GM19395 (cell line): ENCODE measurements at regions not wholly inside any gene's neighbourhood (a gene's known extent, or its start where the extent isn't known, plus 50 kb on each side); places are given as distances from the start of the nearest gene placed in this dataset.

Experiments
- ATAC-seq: cut with Tn5 transposase; IDR thresholded peaks from one replicate; pipeline ENCODE4 v1.9.1; 2021; ENCODE audit warnings: mild to moderate bottlenecking, moderate library complexity; ENCODE audit not compliant: unreplicated experiment

DNA sequence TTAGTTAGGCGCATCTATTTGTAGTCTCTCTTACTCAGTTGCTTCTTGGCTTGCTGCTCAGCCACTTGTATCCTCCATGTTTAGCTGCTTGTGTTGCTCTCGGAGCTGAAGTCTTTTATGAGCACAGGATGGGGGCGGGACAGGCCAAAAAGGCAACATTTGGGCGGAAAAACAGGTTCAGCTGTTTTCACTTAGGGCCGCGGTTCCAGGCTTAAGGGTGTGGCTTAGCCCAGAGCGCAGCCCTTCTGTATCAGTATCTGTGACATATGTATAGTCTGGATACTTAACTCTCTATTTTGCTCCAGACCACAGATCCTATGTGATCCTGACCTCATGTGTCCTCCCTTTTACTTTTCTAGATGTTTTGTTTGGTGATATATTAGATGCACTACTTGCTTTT is 763.5 kb downstream of the SUCLG1 start:
- no peak for ATAC-seq

DNA sequence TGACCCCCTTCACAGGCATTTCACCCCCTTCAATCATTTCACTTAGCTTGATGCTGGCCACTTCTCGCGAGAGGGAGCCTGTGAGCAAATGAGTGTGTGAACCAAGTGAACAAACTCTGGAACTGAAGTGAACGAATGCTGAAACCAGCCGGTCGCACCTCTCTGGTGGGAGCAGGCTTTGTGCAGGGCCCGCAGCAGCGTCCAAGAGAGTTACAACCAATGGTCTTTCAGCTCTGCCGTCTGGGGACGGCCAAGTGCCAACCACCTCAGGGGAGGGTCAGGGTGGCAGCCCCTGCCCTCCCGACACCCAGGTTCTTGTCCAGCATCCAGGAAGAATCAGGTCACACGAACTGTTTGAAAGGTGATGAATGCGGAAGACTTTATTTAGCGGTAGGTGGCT is 764.0 kb downstream of the SUCLG1 start:
- ATAC-seq, result no peak

DNA sequence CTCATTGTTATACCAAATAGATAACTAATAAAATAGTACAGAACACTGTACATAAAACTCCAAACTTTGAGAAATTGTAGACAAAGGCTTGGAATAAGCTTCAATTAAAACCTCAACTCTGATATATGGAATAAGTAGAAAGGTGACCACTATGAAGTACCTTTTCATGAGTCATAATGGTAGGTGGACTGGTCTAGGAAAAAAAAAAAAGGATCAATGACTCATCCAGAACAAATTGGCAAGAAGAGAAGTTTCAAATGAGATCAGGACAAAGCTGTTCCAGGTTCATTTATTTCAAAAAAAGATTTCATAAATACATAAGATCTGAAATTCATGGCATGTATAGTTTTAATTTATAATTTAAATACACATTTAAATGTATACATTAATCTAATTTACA is 769.7 kb downstream of the SUCLG1 start:
- no peak for ATAC-seq

DNA sequence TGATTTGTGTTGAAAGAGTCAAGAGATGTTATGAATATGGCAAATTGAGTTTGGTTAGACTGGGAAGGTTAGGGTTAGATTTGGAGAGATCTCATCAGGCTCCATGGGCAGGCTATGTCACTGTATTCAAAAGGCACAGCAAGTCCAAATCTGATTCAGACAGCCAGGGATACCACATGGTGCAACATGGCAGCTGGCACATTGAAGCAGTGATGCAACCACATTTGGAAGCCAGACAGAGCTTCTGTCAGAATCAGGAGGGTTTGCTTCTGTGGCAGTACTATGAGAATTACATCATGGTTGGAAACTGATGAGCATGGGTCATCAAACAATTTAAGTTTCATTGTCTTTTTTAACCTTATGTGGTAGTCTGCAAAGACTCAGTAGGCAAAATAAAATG is 772.2 kb downstream of the SUCLG1 start:
- ATAC-seq, result no peak

DNA sequence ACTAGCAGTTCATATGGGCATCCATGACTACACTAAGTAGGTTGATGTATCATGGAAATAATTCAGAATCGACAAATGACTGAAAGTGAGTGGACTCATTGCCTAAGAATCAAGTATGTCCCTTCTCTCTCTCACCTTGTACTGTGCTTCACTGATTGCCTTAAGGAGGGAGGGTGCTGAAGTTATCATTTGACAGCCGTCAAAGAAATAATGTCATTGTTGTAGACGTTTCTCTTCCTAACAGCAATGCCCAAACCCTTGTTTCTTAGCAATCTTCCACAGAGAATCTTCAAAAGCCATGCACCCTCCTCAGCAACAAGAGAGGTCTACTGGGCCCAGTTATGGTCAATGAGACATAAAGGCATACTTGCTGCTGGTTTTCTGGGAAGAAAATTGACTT is 785.0 kb downstream of the SUCLG1 start:
- ATAC-seq, result no peak

DNA sequence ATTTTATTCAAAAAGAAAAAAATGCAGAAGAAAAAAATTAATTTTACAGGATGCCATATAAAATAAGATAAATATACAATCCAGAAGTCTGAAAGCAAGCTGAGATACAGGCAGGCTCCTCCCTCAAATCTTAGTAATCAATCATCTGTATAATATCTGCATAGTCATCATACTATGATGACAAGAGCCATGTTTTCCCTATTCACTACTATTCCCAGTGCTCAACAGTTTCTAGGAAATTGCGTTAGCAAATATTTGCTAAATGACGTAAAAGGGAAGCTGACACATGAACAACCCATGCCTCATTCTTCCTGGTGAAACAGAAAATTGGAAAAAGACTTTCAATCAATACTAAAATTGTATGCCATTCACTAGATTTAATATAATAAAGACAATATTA is 793.2 kb downstream of the SUCLG1 start:
- no peak for ATAC-seq

DNA sequence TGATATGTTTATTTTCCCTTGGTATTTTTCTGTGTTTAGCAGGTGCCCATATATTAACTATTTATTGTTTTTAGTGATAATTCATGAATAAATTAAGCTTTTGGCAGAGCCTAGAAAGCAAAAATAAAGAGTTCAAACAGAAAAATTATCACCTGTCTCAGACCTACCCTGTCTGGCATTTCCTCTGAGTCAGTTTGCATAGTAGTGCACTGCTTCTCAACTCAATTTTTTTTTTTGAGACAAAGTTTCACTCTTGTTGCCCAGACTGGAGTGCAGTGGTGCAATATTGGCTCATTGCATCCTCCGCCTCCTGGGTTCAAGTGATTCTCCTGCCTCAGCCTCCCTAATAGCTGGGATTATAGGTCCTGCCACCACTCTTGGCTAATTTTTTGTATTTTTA is 793.9 kb downstream of the SUCLG1 start:
- no peak for ATAC-seq

DNA sequence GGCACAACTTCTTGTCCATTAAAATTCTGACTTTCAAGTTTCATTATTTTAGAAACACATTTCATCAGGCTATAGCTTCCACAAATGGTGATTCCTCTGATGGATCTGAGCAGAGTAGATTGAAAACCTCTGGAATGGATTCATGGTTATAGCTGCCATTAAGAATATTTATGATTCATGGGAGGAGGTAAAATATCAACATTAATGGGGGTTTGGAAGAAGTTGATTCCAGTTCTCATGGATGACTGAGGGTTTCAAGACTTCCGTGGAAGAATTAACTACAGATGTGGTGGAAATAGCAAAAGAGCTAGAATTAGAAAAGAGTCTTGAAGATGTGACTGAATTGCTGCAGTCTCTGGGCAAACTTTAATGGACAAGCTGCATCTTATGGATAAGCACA is 797.4 kb downstream of the SUCLG1 start:
- no peak for ATAC-seq

DNA sequence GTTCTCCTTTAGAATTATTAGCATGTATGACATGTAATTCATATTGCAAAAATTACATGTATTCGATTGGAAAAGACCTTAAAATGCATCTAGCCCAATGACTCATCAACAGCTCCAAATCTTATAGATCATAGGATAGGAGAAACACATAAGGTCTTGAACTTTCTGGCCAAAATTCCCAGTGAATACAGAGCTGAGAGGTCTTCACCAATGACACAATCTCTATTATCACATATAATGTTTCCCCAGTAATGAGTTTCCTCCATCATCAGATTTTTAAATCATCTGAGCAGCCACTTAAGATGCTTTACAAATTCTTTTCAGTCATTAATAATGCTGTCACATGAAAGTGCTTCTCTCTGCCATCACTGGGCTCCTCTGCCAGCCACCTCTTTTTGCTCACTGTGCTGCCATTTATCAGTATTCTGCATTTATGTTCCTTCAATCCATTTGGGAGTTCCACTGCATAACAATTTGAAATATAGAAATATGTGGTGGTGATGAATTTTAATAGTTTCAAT is 804.9 kb downstream of the SUCLG1 start:
- no peak for ATAC-seq

DNA sequence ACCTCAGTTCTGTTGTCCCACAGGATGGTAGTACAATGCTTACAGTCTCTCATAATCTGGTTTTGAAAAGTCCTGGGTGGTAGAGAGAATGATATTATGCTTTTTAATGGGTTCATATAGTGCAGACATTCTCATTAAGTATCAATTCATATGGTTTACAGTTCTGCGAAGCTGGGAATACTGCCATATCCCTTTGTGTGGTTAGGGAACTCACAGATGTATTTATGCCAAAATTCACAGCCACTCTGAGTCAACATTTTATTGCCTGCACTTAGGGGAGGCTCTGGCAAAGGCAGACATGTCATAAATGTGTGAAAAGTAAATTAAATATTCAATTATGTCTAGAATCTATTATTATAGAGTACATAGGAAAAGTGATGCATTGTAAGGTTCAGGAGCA is 808.2 kb downstream of the SUCLG1 start:
- no peak for ATAC-seq

DNA sequence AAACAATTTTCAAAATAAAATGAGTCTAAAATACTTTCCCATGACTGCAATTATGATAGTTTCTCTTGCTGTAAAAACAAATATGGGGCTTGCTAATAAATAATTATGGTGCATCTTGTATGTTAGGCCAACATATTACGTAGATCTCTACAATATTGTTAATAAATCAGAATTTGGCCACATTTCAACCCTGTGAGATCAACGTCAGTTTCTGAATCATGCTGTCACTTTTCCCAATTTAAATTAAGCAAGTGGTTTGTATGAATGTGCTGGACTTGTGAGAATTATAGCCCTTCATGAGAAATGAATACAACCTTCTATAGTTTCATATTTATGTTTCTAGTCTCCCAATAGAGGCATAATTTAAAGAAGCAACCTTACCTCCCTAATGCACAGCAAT is 808.9 kb downstream of the SUCLG1 start:
- ATAC-seq, result no peak

DNA sequence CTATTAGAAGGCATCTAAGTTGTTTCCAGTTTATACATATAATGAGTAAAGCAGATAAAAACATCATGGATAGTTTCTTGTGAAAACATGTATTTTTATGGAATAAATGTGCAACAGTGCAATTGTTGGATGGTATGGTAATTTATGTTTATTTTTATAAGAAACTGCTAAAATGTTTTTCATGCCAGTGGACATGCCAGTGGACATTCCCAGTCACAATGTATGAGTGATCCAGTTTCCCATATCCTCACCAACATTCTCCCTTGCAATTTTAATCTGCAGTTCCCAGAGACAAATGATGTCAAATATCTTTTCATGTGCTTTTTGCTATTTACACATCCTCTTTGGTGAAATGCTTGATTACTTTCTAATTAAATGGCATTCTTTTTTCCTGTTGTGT is 818.6 kb downstream of the SUCLG1 start:
- ATAC-seq, result no peak

DNA sequence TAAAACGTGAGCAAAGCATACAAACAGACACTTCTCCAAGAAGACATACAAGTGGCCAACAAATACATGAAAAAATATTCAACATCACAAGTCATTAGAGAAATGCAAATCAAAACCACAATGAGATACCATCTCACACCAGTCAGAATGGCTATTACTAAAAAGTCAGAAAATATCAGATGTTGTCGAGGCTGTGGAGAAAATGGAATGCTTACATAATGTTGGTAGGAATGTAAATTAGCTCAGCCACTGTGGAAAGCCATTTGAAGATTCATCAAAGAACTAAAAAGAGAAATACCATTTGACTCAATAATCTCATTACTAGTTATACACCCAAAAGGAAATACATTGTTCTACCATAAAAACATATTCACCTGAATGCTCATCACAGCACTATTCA is 825.7 kb downstream of the SUCLG1 start:
- no peak for ATAC-seq

DNA sequence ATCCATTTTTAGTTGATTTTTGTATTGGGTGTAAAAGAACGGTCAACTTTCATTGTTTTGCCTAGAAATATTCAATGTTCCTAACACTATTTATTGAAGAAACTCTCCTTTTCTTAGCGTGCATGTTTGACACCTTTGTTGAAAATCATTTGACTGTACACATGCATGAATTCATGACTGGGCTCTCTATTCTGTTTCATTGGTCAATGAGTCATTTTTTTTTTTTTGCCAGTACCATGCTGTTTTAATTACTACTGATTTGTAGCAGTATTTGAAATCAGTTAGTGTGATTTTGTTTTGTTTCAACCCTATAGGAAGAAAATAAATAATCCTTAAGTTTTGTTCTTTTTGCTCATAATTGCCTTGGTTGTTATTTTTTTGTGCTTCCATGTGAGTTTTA is 828.7 kb downstream of the SUCLG1 start:
- ATAC-seq, result no peak

DNA sequence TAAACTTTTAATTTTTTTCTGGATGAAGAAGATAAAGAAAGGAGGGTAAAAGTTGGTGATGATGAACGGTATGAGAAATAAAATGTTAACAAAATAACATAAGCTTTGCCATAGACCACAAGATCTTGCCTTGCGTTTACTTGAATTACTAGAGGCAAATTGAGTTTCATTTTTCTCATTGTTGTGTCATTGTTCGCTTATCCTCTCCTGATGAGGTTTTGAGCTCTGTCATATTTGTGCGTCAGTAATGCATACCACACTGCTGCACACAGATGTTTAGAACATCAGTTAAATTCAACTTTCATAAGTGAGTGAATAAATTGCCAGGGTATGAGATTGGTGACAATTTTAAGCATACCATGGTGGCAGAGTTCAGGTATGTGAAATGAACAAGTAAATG is 843.6 kb downstream of the SUCLG1 start:
- ATAC-seq, result no peak

DNA sequence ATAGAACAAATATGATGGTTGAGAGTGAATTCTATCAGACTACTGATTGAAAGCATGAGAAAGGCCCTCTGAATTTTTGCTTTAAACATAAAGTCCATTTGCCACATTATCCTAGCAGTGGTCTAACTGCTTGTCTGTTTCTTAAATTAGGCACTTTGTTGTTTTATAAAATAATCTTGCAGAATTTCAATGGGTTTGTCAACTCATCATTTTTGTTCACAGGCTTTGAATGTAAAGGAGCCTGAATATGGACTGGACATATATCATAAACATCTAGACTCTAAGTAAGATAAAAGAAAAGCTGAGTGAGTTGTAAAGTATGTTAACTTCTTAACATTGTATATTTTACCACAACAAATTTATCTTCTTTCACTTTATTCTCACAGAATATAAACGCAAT is 845.9 kb downstream of the SUCLG1 start:
- ATAC-seq, result no peak

DNA sequence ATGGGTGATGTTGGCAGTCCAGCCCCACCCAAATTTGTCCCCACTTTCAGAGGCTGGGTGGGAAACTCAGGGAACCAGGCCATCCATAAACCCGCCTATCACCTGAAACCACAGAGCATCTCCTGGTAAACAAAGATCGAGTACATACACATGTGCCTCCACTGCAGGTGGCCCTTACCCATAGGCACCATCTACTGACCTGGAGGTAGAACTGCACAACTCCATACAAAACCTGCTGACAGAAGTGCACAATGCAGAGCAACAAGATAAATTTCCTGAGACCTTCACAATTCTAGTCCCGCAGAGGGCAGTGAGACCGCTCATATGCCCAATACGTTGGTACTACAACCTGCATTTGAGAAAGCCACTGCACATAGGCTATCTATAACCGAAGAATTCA is 856.3 kb downstream of the SUCLG1 start:
- no peak for ATAC-seq

DNA sequence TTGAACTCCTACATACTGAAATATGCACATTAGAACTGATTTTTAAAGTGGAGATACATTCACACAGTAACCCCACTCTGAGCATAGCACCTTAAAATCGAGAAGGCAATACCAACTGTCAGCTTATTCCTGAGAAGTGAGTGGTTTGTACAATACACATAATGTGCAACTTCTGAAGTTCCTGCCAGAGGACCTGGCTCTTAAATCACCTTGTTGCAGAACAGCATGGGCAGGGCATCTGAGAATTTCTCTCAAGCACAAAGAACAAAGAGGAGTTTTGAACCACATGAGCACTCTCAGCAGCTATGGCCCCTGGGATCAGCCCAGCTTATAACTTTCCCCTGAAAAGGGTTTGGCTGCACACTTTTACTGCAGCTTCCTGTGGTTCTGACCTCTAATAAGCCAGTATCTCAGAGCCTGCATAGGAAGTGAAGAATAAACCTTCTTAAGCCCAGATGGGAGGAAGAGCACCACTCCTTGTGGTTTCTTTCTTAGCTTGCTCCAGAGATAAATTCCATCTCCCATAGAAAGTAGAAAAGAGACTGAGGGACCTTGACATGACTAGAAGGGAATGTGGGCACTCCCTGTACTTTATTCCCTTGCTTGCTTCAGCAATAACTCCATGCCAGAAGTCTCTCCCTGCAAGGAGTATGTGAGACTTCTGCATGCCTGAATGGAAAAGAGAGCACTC is 862.3 kb downstream of the SUCLG1 start:
- no peak for ATAC-seq

DNA sequence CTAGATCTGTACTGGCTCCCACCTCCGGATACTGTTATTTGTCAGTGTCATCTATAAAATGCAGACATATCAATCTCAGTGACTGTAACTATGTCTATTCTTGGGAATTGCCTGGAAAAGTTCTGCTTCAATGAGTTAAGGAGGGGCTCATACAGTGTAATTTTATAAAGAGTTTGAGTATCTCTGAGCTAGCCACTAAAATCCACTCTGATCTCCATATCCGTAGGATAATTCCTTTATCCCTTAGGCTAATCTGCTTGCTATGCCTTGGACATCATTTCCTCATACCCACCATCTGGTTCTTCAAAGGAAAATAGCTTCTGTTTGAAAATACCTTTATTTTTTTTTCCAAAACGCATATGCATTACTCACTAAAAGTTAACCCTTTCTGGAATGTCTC is 863.2 kb downstream of the SUCLG1 start:
- ATAC-seq, result no peak

DNA sequence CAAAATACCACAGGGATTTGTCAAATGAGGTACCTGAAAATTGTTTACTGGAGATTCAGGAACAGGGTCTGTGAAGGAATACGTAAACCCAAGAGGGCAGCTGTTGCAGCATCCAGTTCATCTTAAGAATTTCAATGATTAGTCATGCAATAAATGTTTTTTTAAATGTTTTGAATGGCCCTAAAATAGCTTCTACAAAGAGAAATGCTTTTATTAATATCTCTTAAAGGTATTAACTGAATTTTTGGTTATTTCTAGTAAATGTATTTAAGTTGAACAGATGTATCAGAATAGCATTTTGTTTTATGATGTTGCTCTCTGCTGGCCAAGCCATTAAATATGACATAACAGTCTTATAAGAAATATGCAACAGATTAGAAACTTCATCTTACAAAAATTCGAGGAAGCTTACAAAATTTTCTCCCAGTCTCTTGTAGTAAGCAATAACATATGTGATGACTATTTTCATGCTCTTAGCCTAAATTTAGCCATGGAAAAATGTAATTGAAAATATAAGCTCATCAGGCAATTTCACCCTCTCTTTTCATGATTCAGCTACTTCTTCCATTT is 863.9 kb downstream of the SUCLG1 start:
- no peak for ATAC-seq

DNA sequence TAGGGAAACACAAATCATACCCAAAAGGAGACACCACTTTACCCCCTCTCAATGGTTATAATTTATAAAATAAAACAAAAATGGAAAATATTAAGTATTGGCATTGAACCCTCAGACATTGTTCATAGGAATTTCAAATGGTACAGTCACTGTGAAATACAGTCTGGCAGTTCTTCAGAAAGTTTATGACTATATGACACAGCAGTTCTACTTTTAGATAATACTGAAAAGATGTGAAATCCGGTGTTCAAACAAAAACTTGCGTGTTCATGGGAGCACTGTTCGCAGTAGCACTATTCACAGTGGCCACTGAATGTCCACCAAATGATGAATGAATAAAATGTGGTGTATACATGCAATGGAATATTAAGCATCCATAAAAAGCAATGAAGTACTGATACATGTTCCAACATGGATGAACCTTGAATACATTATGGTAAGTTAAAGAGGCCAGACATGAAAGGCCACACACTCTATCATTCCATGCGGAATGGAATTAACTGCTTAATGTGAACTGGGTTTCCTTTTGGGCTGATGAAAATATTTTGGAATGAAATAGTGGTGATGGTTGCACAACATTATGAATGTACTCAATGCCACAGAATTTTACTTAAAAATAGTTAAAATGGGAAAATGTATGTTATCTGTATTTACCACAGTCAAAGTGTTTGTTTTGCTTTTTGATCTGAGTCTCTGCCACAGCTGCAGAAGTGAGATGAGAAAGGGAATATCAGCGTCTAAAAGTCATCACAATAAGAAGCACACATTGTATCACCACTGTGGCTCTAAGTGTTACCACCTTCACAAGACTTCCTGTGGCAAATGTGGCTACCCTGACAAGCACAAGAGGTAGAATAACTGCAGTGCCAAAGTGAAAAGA is 864.6 kb downstream of the SUCLG1 start:
- no peak for ATAC-seq

DNA sequence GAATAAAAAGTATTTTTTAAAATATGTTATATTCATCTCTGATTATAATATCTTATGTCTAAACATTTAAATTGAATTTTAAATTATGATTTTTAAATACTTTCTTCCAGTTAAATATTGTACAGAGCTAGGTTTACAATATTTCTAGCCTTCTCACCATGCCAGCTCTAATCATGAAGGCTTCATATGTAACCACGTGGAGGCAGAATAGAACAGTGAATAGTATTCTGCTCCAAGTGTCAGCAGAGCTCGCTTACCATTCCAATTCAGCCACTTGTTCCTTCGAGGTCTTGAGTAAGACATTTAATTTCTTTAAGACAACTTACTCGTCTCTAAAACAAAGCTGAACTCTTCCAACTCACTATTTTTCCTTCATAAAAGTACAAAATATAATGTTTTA is 871.8 kb downstream of the SUCLG1 start:
- ATAC-seq, result no peak
